Activated naive CD4-positive, alpha-beta T cell treated with anti-CD3 and anti-CD28 coated beads, Interleukin-2, amount 50 U/mL, for 24 hours (primary cell): ENCODE measurements at regions not wholly inside any gene's neighbourhood (a gene's known extent, or its start where the extent isn't known, plus 50 kb on each side); places are given as distances from the start of the nearest gene placed in this dataset.

Experiments used
- H3K27ac Mint-ChIP-seq: one replicate; pipeline ENCODE4 v1.8.0; 2021; ENCODE audit warnings: mild to moderate bottlenecking, mixed read lengths
- H3K27me3 Mint-ChIP-seq: one replicate; pipeline ENCODE4 v1.8.0; 2021; ENCODE audit warnings: mixed read lengths
- H3K36me3 Mint-ChIP-seq: one replicate; pipeline ENCODE4 v1.8.0; 2021; ENCODE audit warnings: mixed read lengths
- H3K4me1 Mint-ChIP-seq: one replicate; pipeline ENCODE4 v1.8.0; 2021; ENCODE audit warnings: mixed read lengths
- H3K4me3 Mint-ChIP-seq: one replicate; pipeline ENCODE4 v1.8.0; 2021; ENCODE audit warnings: mild to moderate bottlenecking, mixed read lengths
- H3K9me3 Mint-ChIP-seq: one replicate; pipeline ENCODE4 v1.8.0; 2021; ENCODE audit warnings: mixed read lengths

DNA sequence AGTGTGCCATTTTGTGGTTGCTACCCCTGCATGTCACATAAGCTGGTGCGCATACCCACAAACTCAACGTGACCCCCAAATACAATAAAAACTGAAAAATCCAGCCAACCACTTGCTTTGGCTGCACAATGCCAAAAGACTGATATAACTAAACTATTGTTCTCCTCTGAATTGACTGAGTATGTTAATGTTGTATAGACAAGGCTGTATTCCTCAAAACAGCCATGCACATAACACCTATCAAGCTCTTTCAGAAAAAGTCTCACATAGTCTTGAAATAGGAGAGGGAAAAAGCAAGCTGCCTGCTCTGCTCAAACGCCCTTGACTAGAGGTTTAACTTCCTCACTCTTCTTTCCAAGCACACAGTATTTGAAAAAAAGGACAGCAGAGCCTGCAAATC lies 126.4 kb upstream of the NOCT start:
- Mint-ChIP-seq H3K27ac (no peak overlapping the region), H3K4me3 (no peak overlapping the region), H3K9me3 (no peaks in the 10 kb centered on the region), H3K27me3 (peaks cover 6% of the 10 kb centered on the region), H3K4me1 (no peaks in the 10 kb centered on the region), H3K36me3 (no peaks in the 10 kb centered on the region)

DNA sequence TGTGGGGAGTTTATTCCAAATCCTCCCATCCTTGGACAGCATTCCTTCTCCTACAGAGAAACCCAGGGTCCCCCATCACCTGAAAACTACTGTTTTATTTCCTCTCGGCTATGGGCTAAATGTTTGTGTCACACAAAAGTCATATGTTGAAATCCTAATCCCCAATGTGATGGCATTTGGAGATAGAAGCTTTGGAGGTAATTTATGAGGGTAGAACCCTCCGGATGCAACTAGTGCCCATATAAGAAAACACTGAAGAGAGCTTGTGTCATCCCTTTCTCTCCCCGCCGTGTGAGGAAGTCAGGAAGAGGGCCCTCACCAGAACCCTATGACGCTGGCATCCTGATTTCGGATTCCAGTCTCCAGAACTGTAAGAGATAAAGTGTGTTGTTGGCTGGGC lies 127.8 kb upstream of the NOCT start:
- Mint-ChIP-seq H3K4me1 (no peaks in the 10 kb centered on the region), H3K4me3 (no peak overlapping the region), H3K27ac (no peak overlapping the region), H3K9me3 (no peaks in the 10 kb centered on the region), H3K36me3 (no peaks in the 10 kb centered on the region), H3K27me3 (peaks cover 6% of the 10 kb centered on the region)

DNA sequence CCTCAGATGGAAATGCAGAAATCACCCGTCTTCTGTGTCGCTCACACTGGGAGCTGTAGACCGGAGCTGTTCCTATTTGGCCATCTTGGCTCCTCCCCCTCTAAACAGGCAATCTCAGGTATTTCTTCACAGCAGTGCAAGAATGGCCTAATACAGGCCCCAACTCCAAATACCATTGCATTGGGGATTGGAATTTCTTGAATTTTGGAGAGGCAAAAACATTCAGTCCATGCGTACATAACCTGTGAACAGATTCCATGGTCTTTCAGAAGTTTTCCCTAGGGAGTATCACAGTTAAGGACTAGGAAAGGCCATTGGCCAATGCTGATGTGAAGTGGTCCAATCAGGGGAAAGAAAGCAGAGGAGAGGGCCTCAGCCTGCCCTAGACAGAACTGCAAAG lies 128.2 kb upstream of the NOCT start:
- no peak overlapping the region for H3K27ac Mint-ChIP-seq
- H3K4me3 Mint-ChIP-seq, result no peak overlapping the region
- no peaks in the 10 kb centered on the region for H3K4me1 Mint-ChIP-seq
- H3K9me3 Mint-ChIP-seq, result no peaks in the 10 kb centered on the region
- no peaks in the 10 kb centered on the region for H3K36me3 Mint-ChIP-seq
- peaks cover 6% of the 10 kb centered on the region for H3K27me3 Mint-ChIP-seq

DNA sequence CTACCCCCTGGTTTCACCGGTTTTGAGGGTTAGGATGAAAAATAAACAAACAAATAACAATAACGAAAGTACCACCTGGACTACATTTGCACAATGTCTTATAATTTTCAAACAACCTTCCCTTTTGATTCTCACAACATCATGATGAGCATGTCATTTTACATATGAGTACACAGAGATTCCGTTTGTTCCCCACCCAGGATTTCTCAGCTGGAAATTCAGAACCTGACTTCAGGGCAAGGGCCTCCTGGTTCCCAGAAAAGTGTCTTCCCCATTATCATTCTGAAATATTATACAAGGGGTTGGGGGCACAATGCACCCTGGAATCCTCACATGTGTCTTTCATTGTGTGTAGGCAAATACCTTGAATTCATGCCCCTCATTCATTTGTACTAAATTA lies 135.8 kb upstream of the NOCT start:
- Mint-ChIP-seq H3K27ac (no peak overlapping the region), H3K9me3 (peaks cover 5% of the 10 kb centered on the region), H3K27me3 (no peaks in the 10 kb centered on the region), H3K4me1 (no peaks in the 10 kb centered on the region), H3K36me3 (no peaks in the 10 kb centered on the region), H3K4me3 (no peak overlapping the region)

DNA sequence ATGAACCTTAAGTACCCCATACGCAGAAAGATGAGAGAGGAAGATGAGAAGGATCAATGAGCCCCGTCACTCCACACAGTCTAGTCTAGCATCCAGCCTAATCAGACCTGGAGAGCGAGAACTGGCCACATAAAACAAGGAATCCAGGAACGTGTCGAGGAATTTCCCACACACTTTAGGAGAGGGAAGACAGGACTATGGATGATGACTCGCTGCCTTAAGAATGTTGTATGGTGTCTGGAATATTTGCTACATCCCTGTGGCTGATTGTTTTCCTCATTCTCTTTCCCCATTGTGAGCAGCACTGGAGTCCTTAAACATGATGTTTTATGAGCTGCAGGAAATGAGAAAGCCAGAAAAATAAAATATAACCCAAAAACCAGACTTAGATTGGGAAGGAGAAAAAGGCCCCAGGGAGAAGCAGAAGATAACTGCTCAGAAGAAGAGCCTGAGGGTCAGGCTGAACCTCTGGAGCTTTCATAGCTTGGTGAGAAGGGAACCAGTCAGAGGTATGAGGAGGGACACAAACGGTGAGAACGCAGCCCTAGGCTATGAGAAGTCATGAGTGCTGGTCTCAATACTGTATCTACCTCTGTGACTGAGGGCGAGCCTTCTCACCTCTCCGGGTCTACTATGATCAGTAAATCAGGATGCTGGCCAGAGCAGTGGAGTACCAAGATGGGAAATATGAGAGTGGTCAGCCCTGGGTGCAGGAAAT lies 139.5 kb upstream of the NOCT start:
- Mint-ChIP-seq H3K9me3 (peaks cover 5% of the 10 kb centered on the region), H3K4me3 (no peak overlapping the region), H3K36me3 (no peaks in the 10 kb centered on the region), H3K4me1 (no peaks in the 10 kb centered on the region), H3K27ac (no peak overlapping the region), H3K27me3 (peaks cover 8% of the 10 kb centered on the region)

DNA sequence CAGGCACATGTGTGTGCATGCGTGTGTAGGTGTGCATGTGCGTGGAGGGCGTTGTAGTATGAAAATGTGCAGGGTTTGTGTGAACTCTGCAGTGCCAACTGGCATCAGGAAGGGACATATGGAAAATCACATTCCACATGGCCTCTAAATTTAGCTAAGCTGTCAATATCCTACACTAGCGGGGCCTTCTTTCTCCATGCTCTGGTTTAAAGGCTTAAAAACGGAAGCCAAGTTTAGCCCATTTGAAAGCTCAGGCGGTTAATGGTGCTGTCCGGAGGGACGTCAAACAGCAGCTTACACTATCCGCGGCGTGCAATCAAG lies 144.1 kb upstream of the NOCT start:
- Mint-ChIP-seq H3K9me3 (no peaks in the 10 kb centered on the region), H3K27me3 (peaks cover 11% of the 10 kb centered on the region), H3K4me3 (no peak overlapping the region), H3K36me3 (no peaks in the 10 kb centered on the region), H3K4me1 (no peaks in the 10 kb centered on the region), H3K27ac (no peak overlapping the region)

DNA sequence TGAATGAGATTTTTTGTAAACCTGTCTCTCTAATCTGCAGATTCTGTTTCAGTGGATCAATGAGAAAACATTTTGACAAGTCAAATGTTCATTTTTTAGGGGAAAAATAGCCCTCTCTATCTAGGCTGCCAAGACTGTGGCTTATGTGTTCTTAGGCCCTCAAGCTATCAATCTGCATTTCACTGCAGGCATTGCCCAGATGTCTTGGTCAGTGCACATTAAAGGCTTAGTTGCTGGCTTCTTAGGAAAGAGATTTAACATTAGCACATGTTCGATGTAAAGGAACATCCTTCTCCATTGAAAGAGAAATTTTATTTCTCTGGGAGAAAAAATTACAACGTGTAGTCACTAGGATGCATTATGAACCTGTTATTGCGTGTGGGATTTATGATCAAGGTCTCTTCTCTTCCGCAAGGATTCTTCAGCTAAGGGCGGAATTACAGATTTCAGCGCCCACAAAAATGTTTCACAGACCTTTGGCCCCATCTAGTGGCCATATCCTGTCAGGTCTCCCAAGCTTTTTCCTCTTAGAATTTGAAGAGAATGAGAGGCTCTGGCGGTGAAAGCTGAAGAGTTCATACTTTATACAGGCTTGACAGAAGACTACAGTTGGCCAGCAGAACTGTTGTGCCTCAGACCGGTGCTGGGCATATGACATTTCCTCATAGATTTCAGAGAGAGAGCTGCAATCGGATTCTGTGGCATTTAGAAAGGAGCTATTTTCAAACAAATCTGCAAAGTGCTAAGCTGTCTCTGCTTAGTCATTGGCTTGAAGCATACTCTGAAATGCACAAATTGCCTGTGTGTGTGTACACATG lies 144.6 kb upstream of the NOCT start:
- no peaks in the 10 kb centered on the region for H3K9me3 Mint-ChIP-seq

DNA sequence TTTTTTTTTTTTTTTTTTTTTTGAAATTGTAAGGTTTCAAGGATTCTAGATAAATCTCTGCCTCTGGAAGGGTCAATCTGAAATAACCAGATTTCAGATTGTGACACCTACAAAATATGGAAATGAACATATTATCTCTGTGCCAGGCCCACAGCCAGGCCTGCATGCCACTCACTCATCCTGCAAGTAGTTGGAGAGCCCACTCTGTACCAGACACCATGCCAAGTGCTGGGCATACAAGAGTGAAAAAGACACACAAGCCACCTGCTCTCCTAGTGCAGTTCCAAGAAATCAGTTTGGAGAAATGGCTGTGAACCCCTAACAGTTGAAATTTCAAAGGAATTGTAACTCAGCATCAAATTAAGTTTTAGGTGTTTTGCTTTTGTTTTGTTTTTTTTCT lies 145.9 kb upstream of the NOCT start:
- Mint-ChIP-seq H3K9me3 (no peaks in the 10 kb centered on the region), H3K36me3 (no peaks in the 10 kb centered on the region), H3K4me1 (no peaks in the 10 kb centered on the region), H3K27me3 (peaks cover 11% of the 10 kb centered on the region), H3K4me3 (no peak overlapping the region), H3K27ac (no peak overlapping the region)

More for the DNA sequence above, 144.6 kb upstream of the NOCT start:
- no peak overlapping the region for H3K4me3 Mint-ChIP-seq
- H3K27ac Mint-ChIP-seq, result no peak overlapping the region
- H3K36me3 Mint-ChIP-seq, result no peaks in the 10 kb centered on the region
- no peaks in the 10 kb centered on the region for H3K4me1 Mint-ChIP-seq
- H3K27me3 Mint-ChIP-seq, result peaks cover 11% of the 10 kb centered on the region

DNA sequence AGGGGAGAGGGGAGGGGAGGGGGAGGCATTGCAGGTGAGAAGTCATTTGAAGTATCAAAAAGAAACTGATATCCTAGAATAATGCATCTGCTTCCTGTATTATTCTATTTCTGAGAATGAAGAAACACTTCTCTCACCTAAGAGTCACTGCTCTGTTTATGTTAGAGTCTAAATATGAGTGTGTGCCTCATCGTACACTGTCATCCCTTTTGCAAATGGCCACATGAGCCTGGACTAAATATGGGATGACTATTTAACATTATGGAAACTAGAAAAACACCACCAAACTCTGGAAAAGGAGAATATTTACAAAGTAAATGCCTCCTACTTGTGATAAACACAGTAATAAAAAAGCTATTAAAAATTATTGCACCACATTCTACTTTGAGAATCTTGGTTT lies 146.4 kb upstream of the NOCT start:
- Mint-ChIP-seq H3K27ac (no peak overlapping the region), H3K36me3 (no peaks in the 10 kb centered on the region), H3K4me1 (no peaks in the 10 kb centered on the region), H3K4me3 (no peak overlapping the region), H3K9me3 (no peaks in the 10 kb centered on the region), H3K27me3 (peaks cover 8% of the 10 kb centered on the region)

DNA sequence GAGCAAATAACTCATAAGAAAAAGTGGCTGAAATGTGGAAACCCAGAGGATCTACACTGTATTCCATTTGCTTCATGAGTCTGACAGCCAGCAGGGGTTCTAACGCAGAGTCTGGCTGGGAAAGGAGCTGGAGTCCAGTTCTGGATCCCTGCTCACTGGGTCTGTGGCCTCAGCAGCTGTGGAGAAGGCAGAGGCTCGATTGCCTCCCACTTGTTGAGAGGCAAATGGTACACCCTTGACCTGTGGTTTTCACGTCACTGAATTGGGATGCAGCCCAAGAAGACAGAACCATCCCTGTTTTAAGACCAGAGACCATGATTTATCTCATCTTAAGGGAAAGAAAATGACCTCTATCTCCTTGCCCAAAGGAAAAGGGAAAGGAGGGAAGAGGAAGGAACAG lies 147.0 kb upstream of the NOCT start:
- Mint-ChIP-seq H3K27me3 (peaks cover 5% of the 10 kb centered on the region), H3K27ac (no peak overlapping the region), H3K4me3 (no peak overlapping the region), H3K9me3 (no peaks in the 10 kb centered on the region), H3K36me3 (no peaks in the 10 kb centered on the region), H3K4me1 (no peaks in the 10 kb centered on the region)

DNA sequence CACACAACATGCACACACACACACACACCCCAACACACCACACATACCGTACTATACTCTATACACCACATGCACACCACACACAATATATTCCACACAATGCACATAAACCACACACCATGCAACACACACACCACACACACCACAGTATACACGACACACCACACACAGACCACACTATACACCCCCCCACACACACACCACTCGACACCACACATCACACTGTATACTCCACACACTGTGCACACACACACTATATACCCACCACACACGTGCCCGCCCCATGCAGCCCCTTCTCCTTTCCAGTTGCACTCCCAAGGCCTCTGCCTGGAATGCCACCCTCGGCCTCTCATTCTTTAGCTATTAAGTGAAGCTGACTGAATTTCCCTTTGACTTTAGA lies 148.2 kb upstream of the NOCT start:
- H3K27me3 Mint-ChIP-seq, result peaks cover 5% of the 10 kb centered on the region
- no peak overlapping the region for H3K27ac Mint-ChIP-seq
- H3K4me3 Mint-ChIP-seq, result no peak overlapping the region
- H3K36me3 Mint-ChIP-seq, result no peaks in the 10 kb centered on the region
- H3K9me3 Mint-ChIP-seq, result no peaks in the 10 kb centered on the region
- H3K4me1 Mint-ChIP-seq, result no peaks in the 10 kb centered on the region

DNA sequence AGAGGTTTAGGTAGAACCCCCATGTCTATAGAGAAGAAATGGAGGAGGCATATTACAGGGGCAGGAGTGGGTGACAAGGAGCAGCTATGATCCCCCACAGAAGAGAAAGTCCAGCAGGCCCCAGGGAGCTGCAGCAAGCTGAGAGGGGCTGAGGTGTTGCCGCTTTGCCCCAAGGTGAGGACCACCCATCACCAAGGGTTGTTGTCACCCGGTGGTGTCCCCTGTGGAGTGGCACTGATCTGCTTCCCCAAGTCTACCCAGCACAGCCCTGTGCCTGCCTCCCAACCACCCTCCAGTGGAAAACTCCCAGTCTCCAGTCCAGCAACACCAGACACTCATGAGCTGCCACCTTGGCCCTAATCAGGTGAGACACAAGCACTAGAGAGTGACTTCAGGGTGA lies 149.3 kb upstream of the NOCT start:
- Mint-ChIP-seq H3K4me3 (no peak overlapping the region), H3K36me3 (no peaks in the 10 kb centered on the region), H3K9me3 (no peaks in the 10 kb centered on the region), H3K27ac (no peak overlapping the region), H3K27me3 (peaks cover 10% of the 10 kb centered on the region), H3K4me1 (no peaks in the 10 kb centered on the region)

DNA sequence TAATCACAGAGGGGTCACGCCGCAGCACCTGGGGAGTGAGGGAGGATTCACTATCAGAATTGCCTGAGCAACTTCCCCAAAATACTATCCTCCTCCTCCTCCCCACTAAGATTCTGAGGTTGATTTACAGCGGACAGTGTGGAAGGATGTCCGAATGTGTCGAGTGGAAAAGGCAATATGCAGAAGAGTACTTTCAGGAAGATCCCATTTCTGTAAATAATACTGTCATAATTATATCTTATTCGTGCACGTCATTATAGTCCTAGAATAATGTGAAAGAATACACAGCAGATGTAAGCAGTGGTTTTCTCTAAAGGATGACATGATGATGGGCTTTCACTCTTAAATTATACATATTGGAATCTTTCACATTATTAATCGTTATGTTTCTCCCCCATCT lies 149.8 kb upstream of the NOCT start:
- no peaks in the 10 kb centered on the region for H3K36me3 Mint-ChIP-seq
- no peaks in the 10 kb centered on the region for H3K4me1 Mint-ChIP-seq
- H3K4me3 Mint-ChIP-seq, result no peak overlapping the region
- H3K27ac Mint-ChIP-seq, result no peak overlapping the region
- peaks cover 7% of the 10 kb centered on the region for H3K27me3 Mint-ChIP-seq
- H3K9me3 Mint-ChIP-seq, result no peaks in the 10 kb centered on the region

DNA sequence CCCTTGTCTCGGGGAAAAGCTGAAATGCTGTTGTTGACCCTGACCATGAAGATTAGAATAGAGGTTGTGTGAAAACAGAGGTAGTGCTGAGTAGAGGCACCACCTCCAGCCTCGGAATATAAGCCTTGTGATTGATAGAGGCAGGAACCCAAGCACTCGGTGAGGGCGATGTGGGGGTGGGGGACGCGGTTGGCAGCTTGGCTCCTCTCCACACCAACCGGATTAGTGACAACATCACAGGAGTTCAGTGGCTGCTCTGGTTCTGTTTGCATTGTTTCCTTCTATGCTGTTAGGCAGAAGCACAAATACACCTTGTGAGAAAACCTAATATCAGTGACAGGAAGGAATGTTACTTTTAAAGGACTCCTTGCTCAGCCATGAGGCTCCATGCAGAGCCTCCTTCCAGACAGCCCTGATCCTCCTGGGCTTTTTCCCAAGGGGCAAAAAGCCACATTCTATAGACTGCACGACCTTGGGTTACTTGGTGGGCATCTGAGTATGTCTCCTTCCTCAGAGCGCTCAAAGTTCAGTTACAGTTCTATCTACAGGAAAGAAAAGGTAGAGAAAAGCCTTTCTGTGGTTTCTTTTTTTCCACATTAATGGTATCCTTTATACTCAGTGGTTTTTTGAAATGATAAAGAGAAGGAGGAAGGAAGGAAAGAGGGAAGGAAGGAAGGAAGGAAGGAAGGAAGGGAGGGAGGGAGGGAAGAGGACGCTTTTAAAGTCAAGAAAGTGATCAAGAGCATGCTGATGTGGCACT lies 150.4 kb upstream of the NOCT start:
- Mint-ChIP-seq H3K4me3 (no peak overlapping the region), H3K27me3 (peaks cover 7% of the 10 kb centered on the region), H3K9me3 (no peaks in the 10 kb centered on the region), H3K27ac (no peak overlapping the region), H3K4me1 (no peaks in the 10 kb centered on the region), H3K36me3 (no peaks in the 10 kb centered on the region)

DNA sequence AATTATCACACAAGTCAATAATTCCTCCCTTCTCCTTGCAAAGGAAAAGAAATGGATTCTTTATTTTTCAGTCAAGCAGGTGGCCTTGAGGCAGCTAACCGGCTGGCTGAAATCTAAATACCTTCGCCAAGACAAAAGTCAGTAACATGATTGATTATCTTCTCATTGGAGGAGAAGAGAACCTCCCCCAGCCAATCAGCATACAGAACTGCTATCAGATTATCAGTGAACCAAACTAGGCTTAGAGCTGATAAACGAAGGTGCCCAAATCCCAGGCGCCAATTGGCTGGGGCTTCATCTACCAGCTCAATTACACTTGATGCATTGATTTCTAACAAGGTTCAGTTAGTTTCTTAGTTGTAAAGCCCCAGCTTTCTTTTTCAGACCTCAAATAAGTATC lies 152.4 kb upstream of the NOCT start:
- H3K4me3 Mint-ChIP-seq, result no peak overlapping the region
- H3K27ac Mint-ChIP-seq, result no peak overlapping the region
- no peaks in the 10 kb centered on the region for H3K36me3 Mint-ChIP-seq
- no peaks in the 10 kb centered on the region for H3K9me3 Mint-ChIP-seq
- peaks cover 8% of the 10 kb centered on the region for H3K27me3 Mint-ChIP-seq
- no peaks in the 10 kb centered on the region for H3K4me1 Mint-ChIP-seq

DNA sequence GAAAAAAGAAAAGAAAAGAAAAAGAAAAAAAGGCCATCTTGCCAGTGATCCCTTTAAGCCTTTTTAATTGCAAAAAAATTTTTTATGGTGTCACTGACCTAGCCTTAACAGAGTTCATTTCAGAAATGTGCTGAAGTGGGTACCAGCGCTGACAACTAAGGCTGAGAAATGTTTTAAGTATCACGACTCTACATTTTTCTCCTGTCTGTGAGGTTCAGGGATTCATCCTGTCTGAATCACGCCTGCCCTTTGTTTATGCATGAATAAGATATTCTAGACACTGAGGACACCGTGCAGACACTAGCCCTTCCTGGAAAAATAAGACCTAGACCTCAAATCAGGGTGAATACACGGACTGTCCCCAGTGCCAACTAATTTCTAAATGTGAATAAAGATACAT lies 154.4 kb upstream of the NOCT start:
- no peak overlapping the region for H3K27ac Mint-ChIP-seq

More for the DNA sequence above, 154.4 kb upstream of the NOCT start:
- H3K9me3 Mint-ChIP-seq, result no peaks in the 10 kb centered on the region
- H3K4me3 Mint-ChIP-seq, result no peak overlapping the region
- H3K4me1 Mint-ChIP-seq, result no peaks in the 10 kb centered on the region
- H3K27me3 Mint-ChIP-seq, result peaks cover 8% of the 10 kb centered on the region
- H3K36me3 Mint-ChIP-seq, result no peaks in the 10 kb centered on the region
